ENCODE measurements at regions not wholly inside any gene's neighbourhood (a gene's known extent, or its start where the extent isn't known, plus 50 kb on each side); places are given as distances from the start of the nearest gene placed in this dataset.
"Not testable (repeated sequence)": the region's sequence is repeated elsewhere in the genome, so short reads cannot be mapped to it uniquely, and the experiment has no call there.

DNA sequence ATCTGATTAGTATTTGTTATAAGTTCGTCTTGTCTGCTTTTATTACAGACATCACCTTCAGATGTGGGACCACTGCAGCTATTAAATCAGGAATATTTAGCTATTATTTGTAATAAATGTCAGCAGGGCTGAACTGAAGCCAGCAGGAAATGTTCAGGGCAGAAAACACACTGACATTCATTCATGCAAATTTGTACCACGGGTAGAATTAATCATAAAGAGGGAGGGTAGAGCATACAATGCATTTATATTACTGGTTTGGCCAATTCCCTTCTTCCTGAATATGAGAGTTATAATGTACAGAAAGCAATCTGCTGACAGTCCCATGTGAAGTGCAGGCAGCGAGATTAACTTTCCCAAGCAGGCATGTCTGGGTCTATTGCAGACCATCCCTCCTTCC lies 117.3 kb upstream of the NUDT12 start:
- TF ChIP-seq, protein P1, sequence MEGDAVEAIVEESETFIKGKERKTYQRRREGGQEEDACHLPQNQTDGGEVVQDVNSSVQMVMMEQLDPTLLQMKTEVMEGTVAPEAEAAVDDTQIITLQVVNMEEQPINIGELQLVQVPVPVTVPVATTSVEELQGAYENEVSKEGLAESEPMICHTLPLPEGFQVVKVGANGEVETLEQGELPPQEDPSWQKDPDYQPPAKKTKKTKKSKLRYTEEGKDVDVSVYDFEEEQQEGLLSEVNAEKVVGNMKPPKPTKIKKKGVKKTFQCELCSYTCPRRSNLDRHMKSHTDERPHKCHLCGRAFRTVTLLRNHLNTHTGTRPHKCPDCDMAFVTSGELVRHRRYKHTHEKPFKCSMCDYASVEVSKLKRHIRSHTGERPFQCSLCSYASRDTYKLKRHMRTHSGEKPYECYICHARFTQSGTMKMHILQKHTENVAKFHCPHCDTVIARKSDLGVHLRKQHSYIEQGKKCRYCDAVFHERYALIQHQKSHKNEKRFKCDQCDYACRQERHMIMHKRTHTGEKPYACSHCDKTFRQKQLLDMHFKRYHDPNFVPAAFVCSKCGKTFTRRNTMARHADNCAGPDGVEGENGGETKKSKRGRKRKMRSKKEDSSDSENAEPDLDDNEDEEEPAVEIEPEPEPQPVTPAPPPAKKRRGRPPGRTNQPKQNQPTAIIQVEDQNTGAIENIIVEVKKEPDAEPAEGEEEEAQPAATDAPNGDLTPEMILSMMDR (IDR thresholded peaks at IDR 0.05; ENCODE audit: low read depth, low read length, missing control alignments) = no peak
- H3K4me3 ChIP-seq (ENCODE audit: low read depth, low read length) = no peak overlapping the region
- no peak for DNase-seq (ENCODE audit: low read depth)

DNA sequence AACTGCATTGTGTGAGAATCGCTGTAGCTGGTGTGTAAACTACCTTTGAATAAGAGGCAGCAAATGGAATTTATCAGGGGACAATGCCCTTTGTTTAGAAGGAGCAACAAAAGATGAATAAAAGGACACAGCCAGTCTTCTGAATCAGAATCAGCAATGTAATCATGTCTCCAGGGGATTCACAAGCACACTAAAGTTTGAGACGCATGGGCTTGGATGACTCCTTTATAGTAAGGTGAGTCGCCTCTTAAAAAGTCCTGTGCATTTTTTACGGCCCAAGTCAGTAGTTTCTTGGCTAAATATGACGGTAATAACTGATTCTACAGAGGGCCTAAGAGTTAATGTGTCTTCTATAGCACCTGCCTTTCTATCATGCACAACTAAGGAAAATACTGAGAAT lies 113.6 kb upstream of the NUDT12 start:
- not testable (repeated sequence) for H3K4me3 ChIP-seq (ENCODE audit: low read depth, low read length); DNase-seq (ENCODE audit: low read depth)

DNA sequence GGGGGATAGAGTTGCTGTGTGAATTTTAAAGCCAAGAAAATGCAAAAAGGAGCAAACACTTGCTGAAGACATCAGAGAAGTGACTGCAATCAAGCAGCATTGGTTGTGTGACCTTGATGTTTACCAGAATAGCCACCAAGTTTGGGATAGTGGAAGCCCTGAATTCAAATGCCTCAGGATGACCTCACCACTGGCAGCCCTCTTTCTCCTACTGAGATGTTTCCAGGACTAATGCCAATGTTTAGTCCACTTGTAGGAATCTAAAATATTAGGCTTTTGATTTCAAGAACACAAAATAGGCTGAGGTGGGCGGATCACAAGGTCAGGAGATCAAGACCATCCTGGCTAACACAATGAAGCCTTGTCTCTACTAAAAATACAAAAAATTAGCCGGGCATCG lies 112.2 kb upstream of the NUDT12 start:
- TF ChIP-seq, protein P1 (IDR thresholded peaks at IDR 0.05; ENCODE audit: low read depth, low read length, missing control alignments) = no peak
- H3K4me3 ChIP-seq (ENCODE audit: low read depth, low read length) = no peak overlapping the region
- no peak for DNase-seq (ENCODE audit: low read depth)

DNA sequence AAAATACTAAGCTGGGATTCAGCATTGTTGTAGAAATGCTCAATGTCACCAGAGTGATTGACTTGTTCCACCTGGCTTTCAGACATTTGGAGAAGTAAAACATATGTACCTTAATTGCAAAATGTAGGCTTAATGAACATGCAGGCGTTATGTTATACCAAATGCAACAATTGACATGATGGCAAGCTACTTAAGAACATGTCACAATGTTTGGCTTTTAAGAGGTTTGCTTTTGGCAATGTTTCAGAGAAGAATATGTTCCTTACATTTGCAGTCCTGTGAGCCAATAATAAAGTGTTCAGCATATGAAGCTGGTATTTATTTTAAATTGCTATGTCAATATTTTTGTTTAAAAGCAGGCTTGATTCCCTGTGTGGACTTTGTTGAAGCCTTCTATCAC lies 111.7 kb upstream of the NUDT12 start:
- TF ChIP-seq, protein P1 (IDR thresholded peaks at IDR 0.05; ENCODE audit: low read depth, low read length, missing control alignments) = no peak
- no peak overlapping the region for H3K4me3 ChIP-seq (ENCODE audit: low read depth, low read length)
- DNase-seq (ENCODE audit: low read depth) = no peak

DNA sequence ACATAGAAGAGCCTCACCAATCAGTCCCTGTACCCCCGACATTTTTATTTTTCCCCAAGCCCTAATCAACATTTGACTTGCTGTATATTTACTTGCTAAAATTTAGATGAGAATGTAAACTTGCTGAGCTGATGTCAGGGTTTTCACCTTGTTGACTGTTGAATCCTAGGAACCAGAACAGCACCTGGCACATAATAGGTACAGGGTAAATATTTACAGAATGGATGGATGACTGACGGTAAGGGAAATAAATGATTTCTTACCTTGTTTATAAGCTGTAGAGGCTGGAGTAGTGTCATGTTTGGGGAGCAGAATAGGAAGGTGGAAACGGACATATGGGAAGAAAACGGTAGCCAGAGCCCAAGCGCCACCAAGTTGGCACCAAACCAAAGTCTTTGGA lies 107.0 kb upstream of the NUDT12 start:
- TF ChIP-seq, protein P1 (IDR thresholded peaks at IDR 0.05; ENCODE audit: low read depth, low read length, missing control alignments) = no peak
- no peak for DNase-seq (ENCODE audit: low read depth)
- H3K4me3 ChIP-seq (ENCODE audit: low read depth, low read length) = no peak overlapping the region

DNA sequence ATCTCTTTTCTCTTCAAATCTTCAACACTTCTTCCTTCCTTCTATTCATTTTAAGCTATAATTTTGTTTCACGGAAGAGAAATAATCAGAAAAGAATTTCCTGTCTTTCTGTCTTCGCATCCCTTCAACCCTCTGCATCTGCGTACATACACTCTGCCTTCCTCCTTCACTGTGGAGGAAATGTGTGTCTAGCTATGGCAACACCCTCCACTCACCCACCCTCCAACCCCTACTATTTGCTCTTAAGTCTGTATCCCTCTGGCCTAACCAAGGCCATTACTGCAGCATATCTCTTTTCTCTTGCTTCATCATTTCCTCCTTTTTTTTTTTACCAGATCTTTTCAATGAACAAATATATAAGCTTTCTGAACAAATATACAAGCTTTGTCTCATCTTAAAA lies 105.7 kb upstream of the NUDT12 start:
- no peak overlapping the region for H3K4me3 ChIP-seq (ENCODE audit: low read depth, low read length)
- TF ChIP-seq, protein P1 (IDR thresholded peaks at IDR 0.05; ENCODE audit: low read depth, low read length, missing control alignments) = no peak
- no peak for DNase-seq (ENCODE audit: low read depth)

DNA sequence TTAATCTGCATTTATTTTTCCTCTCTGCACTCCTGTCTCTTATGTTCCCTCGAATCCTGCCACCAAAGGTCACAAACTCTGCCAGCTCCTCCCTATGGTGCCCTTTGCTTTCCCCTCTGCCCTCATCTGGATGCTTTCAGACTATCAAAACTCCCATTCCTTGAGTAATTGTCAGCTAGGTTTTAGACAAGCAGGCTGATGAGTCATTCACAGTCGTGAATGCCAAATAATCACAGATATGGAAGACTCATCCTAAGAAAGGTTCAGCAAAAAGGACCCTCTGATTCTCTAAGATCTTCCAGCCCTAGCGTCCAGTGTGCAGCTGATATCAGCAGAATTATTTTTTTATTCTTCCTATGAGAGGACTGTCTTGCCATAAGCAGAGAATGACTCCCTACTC lies 104.5 kb upstream of the NUDT12 start:
- no peak overlapping the region for H3K4me3 ChIP-seq (ENCODE audit: low read depth, low read length)
- TF ChIP-seq, protein P1 (IDR thresholded peaks at IDR 0.05; ENCODE audit: low read depth, low read length, missing control alignments) = no peak
- DNase-seq (ENCODE audit: low read depth) = no peak

DNA sequence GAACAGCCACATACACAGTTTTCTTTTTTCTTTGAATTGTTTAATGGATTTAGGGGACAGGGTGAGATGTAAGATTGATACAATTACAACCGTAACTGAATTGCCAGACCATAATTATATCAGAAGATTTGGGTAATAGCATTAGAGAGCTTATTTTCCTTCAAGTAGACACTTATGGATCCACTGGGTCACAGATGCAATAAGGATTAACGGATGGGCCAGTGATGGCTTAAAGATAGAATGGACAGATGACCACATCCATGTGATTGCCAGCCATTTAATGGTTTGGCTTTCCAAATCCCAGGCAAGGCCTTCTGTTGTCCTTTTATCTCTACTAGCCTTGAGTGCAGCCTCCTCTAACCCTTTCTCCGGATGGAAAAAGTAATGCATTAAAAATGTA lies 94.7 kb upstream of the NUDT12 start:
- DNase-seq (ENCODE audit: low read depth) = no peak
- no peak overlapping the region for H3K4me3 ChIP-seq (ENCODE audit: low read depth, low read length)
- TF ChIP-seq, protein P1 (IDR thresholded peaks at IDR 0.05; ENCODE audit: low read depth, low read length, missing control alignments) = no peak

Measured in GM12864 (cell line).